Endothelial cell of umbilical vein (primary cell): ENCODE measurements at regions not wholly inside any gene's neighbourhood (a gene's known extent, or its start where the extent isn't known, plus 50 kb on each side); places are given as distances from the start of the nearest gene placed in this dataset.

Source experiments
- BruUV-seq: library from RNA; stranded (reverse); fragments of 400-500 nt; replicated peaks from 2 replicates; lab custom pipeline; 2021; lab: Mats Ljungman, UMichigan
- CTCF ChIA-PET: fragments of 300-600, 350-600 bp; sonication (Branson Sonifier 250); formaldehyde crosslinking; loops from one replicate; lab custom pipeline; 2021; ENCODE audit warnings: antibody characterized with exemption, inconsistent platforms; lab: Charles Lee
- POLR2A ChIA-PET: fragments of 300-600, 350-600 bp; sonication (Branson Sonifier 250); formaldehyde crosslinking; loops from one replicate; lab custom pipeline; 2021; ENCODE audit warnings: antibody characterized with exemption, inconsistent platforms; lab: Charles Lee
- DNase-seq: peaks from one replicate; pipeline ENCODE4 v3.0.0-alpha.2; 2011; ENCODE audit warnings: low read depth, low spot score
- FAIRE-seq: peaks from 2 replicates; lab custom pipeline; 2011; peaks lifted over from hg19 to GRCh38; lab: Jason Lieb, UNC
- H2AFZ ChIP-seq: 2 replicates; pipeline ENCODE4 v1.6.0; 2012; ENCODE audit warnings: low read depth, low read length, control low read depth, inconsistent platforms
- H3K27ac ChIP-seq: 2 replicates; pipeline ENCODE4 v1.5.1; 2011; ENCODE audit warnings: low read depth, mild to moderate bottlenecking, control low read depth, low read length, moderate library complexity; ENCODE audit not compliant: insufficient read depth
- H3K27me3 ChIP-seq, 2 experiments: 2 replicates each; pipeline versions ENCODE4 v1.6.0 to v1.6.1; 2011; ENCODE audit warnings: low read length in 2 of 2, mixed read lengths in 1 of 2; ENCODE audit not compliant: control insufficient read depth in 2 of 2, insufficient read depth in 2 of 2
- H3K36me3 ChIP-seq, 2 experiments: 2 replicates in 1 of 2; 3 replicates in 1 of 2; pipeline ENCODE4 v1.5.1; 2011; ENCODE audit warnings: low read length in 2 of 2, mild to moderate bottlenecking in 1 of 2, moderate library complexity in 1 of 2; ENCODE audit not compliant: control insufficient read depth in 2 of 2, insufficient read depth in 2 of 2; ENCODE audit errors: extremely low read depth in 1 of 2
- H3K4me1 ChIP-seq: 3 replicates; pipeline ENCODE4 v1.5.1; 2011; ENCODE audit warnings: mild to moderate bottlenecking, low read length; ENCODE audit not compliant: control insufficient read depth, insufficient read depth; ENCODE audit errors: extremely low read depth
- H3K4me2 ChIP-seq: 2 replicates; pipeline ENCODE4 v1.6.1; 2011; ENCODE audit warnings: low read length, control low read depth, mixed read lengths; ENCODE audit not compliant: insufficient read depth
- H3K4me3 ChIP-seq, 3 experiments: fragments of 200-600 bp in 1 of 3; sonication (generic), shearing (Covaris generic) in 1 of 3; replicated peaks in 1 of 3; 2 replicates each; pipeline ENCODE4 v1.5.1; 2011 to 2016; ENCODE audit warnings: control low read depth in 3 of 3, low read length in 3 of 3, mild to moderate bottlenecking in 2 of 3, inconsistent platforms in 1 of 3, low read depth in 1 of 3, moderate library complexity in 1 of 3; ENCODE audit not compliant: insufficient read depth in 1 of 3
- H3K79me2 ChIP-seq: 2 replicates; pipeline ENCODE4 v1.6.0; 2012; ENCODE audit warnings: low read length, inconsistent platforms; ENCODE audit not compliant: control insufficient read depth, insufficient read depth
- H3K9ac ChIP-seq: replicated peaks from 2 replicates; pipeline ENCODE3; 2011; ENCODE audit warnings: low read length, control low read depth; ENCODE audit not compliant: insufficient read depth; ENCODE audit errors: extremely low read depth
- H3K9me1 ChIP-seq: replicated peaks from 3 replicates; pipeline ENCODE4 v1.6.0; 2011; ENCODE audit warnings: mild to moderate bottlenecking, low read length; ENCODE audit not compliant: control insufficient read depth, insufficient read depth; ENCODE audit errors: extremely low read depth
- H3K9me3 ChIP-seq: replicated peaks from 2 replicates; pipeline ENCODE4 v1.5.1; 2012; ENCODE audit warnings: low read length, inconsistent platforms; ENCODE audit not compliant: control insufficient read depth, insufficient read depth
- H4K20me1 ChIP-seq: replicated peaks from 2 replicates; pipeline ENCODE3; 2011; ENCODE audit warnings: mild to moderate bottlenecking, low read length; ENCODE audit not compliant: control insufficient read depth, insufficient read depth; ENCODE audit errors: extremely low read depth
- CTCF ChIP-seq, 2 donors: IDR thresholded peaks; 1 replicate in 1 of 2; 2 replicates in 1 of 2; pipeline ENCODE4 v1.5.1; 2011; ENCODE audit warnings: low read length in 2 of 2, mild to moderate bottlenecking in 2 of 2, moderate library complexity in 2 of 2, control low read depth in 1 of 2, inconsistent platforms in 1 of 2, low read depth in 1 of 2; ENCODE audit not compliant: insufficient read depth in 1 of 2; ENCODE audit errors: extremely low read depth in 1 of 2
- EZH2 ChIP-seq: IDR thresholded peaks from 2 replicates; pipeline ENCODE4 v1.6.1; 2012; ENCODE audit warnings: borderline replicate concordance, low read depth, mild to moderate bottlenecking, moderate library complexity, low read length, inconsistent platforms; ENCODE audit not compliant: severe bottlenecking
- FOS ChIP-seq: IDR thresholded peaks from 2 replicates; pipeline ENCODE4 v1.6.1; 2011; ENCODE audit warnings: mild to moderate bottlenecking, low read length, moderate library complexity, borderline replicate concordance; ENCODE audit not compliant: insufficient read depth
- GATA2 ChIP-seq: IDR thresholded peaks from 2 replicates; pipeline ENCODE4 v1.7.0; 2011; ENCODE audit warnings: low read depth, mild to moderate bottlenecking, moderate library complexity, mixed read lengths, low read length; ENCODE audit not compliant: insufficient read length, insufficient read depth
- JUN ChIP-seq: IDR thresholded peaks from 2 replicates; pipeline ENCODE4 v1.6.1; 2011; ENCODE audit warnings: borderline replicate concordance, low read depth; ENCODE audit not compliant: insufficient read length, insufficient read depth
- MAX ChIP-seq: IDR thresholded peaks from 2 replicates; pipeline ENCODE4 v1.6.1; 2011; ENCODE audit not compliant: insufficient read depth, insufficient read length
- MYC ChIP-seq: IDR thresholded peaks from one replicate; pipeline ENCODE4 v1.6.1; 2011; ENCODE audit warnings: mild to moderate bottlenecking, low read depth, low read length
- POLR2A ChIP-seq: IDR thresholded peaks from 2 replicates; pipeline ENCODE4 v1.6.1; 2012; ENCODE audit warnings: low read depth, mild to moderate bottlenecking, control low read depth, low read length
- POLR2AphosphoS5 ChIP-seq: IDR thresholded peaks from 2 replicates; pipeline ENCODE4 v1.6.1; 2012; ENCODE audit warnings: low read depth, mild to moderate bottlenecking, control low read depth, low read length, moderate library complexity; ENCODE audit not compliant: insufficient read depth
- dilution Hi-C: fragments of 300-500 bp; cut with MboI; formaldehyde crosslinking; loops from one replicate; pipeline ENCODE4 v1.15.0; 2019; ENCODE audit warnings: low sequenced_read_pairs; ENCODE audit not compliant: extremely low pct_ligation_motif_present
- intact Hi-C: fragments of 100-400 bp; cut with micrococcal nuclease; formaldehyde crosslinking; loops from one replicate; pipeline ENCODE4 v1.10.0; 2022

GRCh38 chr7:118080947-118081346, 103.0 kb upstream of the LSM8 start:
- H3K36me3 ChIP-seq: no peaks in the 10 kb centered on the region
- no peaks in the 10 kb centered on the region for H3K79me2 ChIP-seq
- no peak for FAIRE-seq
- no peaks in the 10 kb centered on the region for H3K27me3 ChIP-seq
- no peak overlapping the region for H3K9ac ChIP-seq
- no peaks in the 10 kb centered on the region for H3K9me3 ChIP-seq
- BruUV-seq: no TSS peak
- no peak overlapping the region for H3K4me2 ChIP-seq
- no peak for DNase-seq
- ChIA-PET POLR2A (no interaction called here), CTCF (no interaction called here)
- no peaks in the 10 kb centered on the region for H4K20me1 ChIP-seq
- H3K27ac ChIP-seq: no peak overlapping the region
- intact Hi-C loops (no loop called here), dilution Hi-C loops (no loop called here)
- H3K9me1 ChIP-seq: no peaks in the 10 kb centered on the region
- H3K4me1 ChIP-seq: no peaks in the 10 kb centered on the region
- TF ChIP-seq POLR2A: no peak
- TF ChIP-seq FOS: no peak
- TF ChIP-seq POLR2AphosphoS5: no peak
- no peak for TF ChIP-seq GATA2
- TF ChIP-seq EZH2: no peak
- no peak for TF ChIP-seq MYC
- no peak for TF ChIP-seq MAX
- TF ChIP-seq CTCF (IDR thresholded peaks at IDR 0.05; ENCODE audit: extremely low read depth in 1 of 2, insufficient read depth in 1 of 2, low read depth in 1 of 2, low read length in 2 of 2): no peak
- no peak for TF ChIP-seq JUN
- H3K4me3 ChIP-seq: no peak overlapping the region
- H2AFZ ChIP-seq: no peak overlapping the region
